DMS153 (cell line): ENCODE measurements at regions not wholly inside any gene's neighbourhood (a gene's known extent, or its start where the extent isn't known, plus 50 kb on each side); places are given as distances from the start of the nearest gene placed in this dataset.
"Not testable (repeated sequence)": the region's sequence is repeated elsewhere in the genome, so short reads cannot be mapped to it uniquely, and the experiment has no call there.

Experiments
- DNase-seq: peaks from one replicate; lab custom pipeline; 2025; lab: John Stamatoyannopoulos, UW

- no peak for DNase-seq
These were observed 230.4 kb downstream of the SP3 start for GRCh38 chr2:173734797-173735196.

GRCh38 chr2:173737954-173738575 is 227.1 kb downstream of the SP3 start:
- not testable (repeated sequence) for DNase-seq

- DNase-seq = no peak
These were observed 226.2 kb downstream of the SP3 start for GRCh38 chr2:173739006-173739405.

GRCh38 chr2:173740639-173741038 is 224.5 kb downstream of the SP3 start:
- no peak for DNase-seq

GRCh38 chr2:173741759-173742158 is 223.4 kb downstream of the SP3 start:
- peak; percentile 39 for DNase-seq

- DNase-seq = no peak
These were observed 218.1 kb downstream of the SP3 start for GRCh38 chr2:173747035-173747434.

GRCh38 chr2:173749315-173749714 is 215.9 kb downstream of the SP3 start:
- no peak for DNase-seq

GRCh38 chr2:173750353-173750801 is 214.8 kb downstream of the SP3 start:
- DNase-seq = no peak

- no peak for DNase-seq
These were observed 214.3 kb downstream of the SP3 start for GRCh38 chr2:173750831-173751230.

- DNase-seq = no peak
These were observed 213.8 kb downstream of the SP3 start for GRCh38 chr2:173751245-173751975.

- DNase-seq = no peak
These were observed 213.0 kb downstream of the SP3 start for GRCh38 chr2:173752152-173752551.

- DNase-seq = no peak
These were observed 211.7 kb downstream of the SP3 start for GRCh38 chr2:173753441-173753840.

GRCh38 chr2:173754165-173754564 is 211.0 kb downstream of the SP3 start:
- DNase-seq = no peak

- DNase-seq = no peak
These were observed 210.3 kb downstream of the SP3 start for GRCh38 chr2:173754837-173755236.

GRCh38 chr2:173755798-173756197 is 209.4 kb downstream of the SP3 start:
- DNase-seq = peak; percentile 62

- DNase-seq = no peak
These were observed 205.2 kb downstream of the SP3 start for GRCh38 chr2:173759959-173760358.

- no peak for DNase-seq
These were observed 204.6 kb downstream of the SP3 start for GRCh38 chr2:173760553-173760952.

GRCh38 chr2:173761603-173762119 is 203.5 kb downstream of the SP3 start:
- no peak for DNase-seq

GRCh38 chr2:173762221-173762620 is 203.0 kb downstream of the SP3 start:
- DNase-seq = no peak

GRCh38 chr2:173762864-173763263 is 202.3 kb downstream of the SP3 start:
- DNase-seq = no peak

GRCh38 chr2:173763641-173764040 is 201.5 kb downstream of the SP3 start:
- no peak for DNase-seq

- no peak for DNase-seq
These were observed 201.1 kb downstream of the SP3 start for GRCh38 chr2:173764094-173764493.

GRCh38 chr2:173766537-173767289 is 198.5 kb downstream of the SP3 start:
- DNase-seq = no peak
